D341Med (cell line): ENCODE measurements at regions not wholly inside any gene's neighbourhood (a gene's known extent, or its start where the extent isn't known, plus 50 kb on each side); places are given as distances from the start of the nearest gene placed in this dataset.
"Not testable (repeated sequence)": the region's sequence is repeated elsewhere in the genome, so short reads cannot be mapped to it uniquely, and the experiment has no call there.

Source experiments
- DNase-seq: peaks from one replicate; pipeline ENCODE4 v3.0.0; 2012; ENCODE audit warnings: low spot score

- DNase-seq: peak; percentile 49
Observed at GRCh38 chr11:134725716-134726639, 313.9 kb upstream of the B3GAT1 start.

- DNase-seq: no peak
Observed at GRCh38 chr11:134725211-134725610, 313.2 kb upstream of the B3GAT1 start.

DNA sequence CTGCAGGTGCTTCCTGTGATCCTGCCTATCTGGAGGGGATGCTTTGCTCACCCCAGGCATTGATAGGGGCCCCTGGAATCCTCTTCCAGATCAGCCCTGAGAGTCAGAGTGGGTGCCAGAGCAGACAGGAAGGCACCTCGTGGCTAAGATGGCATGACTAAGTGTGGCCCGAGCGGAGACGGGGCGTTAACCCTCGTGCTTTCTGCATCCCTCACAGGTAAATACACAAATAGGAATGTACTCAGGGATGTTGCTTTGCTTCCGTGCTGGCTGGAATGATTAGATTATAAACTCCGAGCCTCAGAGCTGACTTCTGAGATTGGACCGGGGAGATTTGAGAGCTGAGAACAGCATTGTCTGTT is 312.7 kb upstream of the B3GAT1 start:
- no peak for DNase-seq

DNA sequence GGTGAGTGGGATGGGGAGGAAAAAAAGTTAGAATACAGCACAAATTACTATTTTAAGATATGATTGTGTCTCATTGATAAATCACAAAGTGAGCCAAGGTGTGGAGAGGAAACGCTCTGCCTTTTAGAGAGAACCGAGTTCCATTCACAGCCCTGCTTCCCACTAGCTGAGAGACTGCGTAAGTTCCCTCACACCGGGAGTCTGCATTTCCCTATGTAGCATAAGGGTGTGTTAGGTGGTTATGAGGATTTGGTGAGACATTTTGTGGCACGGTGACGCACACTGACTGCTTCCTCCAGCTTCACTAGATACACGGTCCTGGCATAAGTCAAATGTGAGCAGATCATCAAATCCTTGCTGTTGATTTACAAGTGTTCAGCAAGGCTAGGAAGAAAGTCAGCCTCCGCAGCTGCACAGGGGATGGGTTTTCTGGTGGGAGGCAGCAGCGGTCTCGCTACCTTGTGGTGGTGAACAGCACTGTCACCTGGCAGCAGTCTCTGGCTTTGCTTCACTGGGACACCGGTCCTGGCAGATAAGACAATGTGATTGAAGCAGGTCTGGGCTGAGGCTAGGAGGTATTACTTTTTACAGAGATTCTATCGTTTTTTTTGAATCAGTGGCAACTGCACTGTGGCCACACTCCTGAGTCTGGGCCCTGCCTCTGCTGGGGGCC is 312.2 kb upstream of the B3GAT1 start:
- DNase-seq: no peak

- not testable (repeated sequence) for DNase-seq
Observed at GRCh38 chr11:134720691-134721070, 308.6 kb upstream of the B3GAT1 start.

- not testable (repeated sequence) for DNase-seq
Observed at GRCh38 chr11:134719940-134720690, 308.1 kb upstream of the B3GAT1 start.

- DNase-seq: no peak
Observed at GRCh38 chr11:134719397-134719796, 307.4 kb upstream of the B3GAT1 start.

GRCh38 chr11:134716582-134716981 is 304.5 kb upstream of the B3GAT1 start:
- DNase-seq: no peak

- no peak for DNase-seq
Observed at GRCh38 chr11:134714021-134714656, 302.1 kb upstream of the B3GAT1 start.

DNA sequence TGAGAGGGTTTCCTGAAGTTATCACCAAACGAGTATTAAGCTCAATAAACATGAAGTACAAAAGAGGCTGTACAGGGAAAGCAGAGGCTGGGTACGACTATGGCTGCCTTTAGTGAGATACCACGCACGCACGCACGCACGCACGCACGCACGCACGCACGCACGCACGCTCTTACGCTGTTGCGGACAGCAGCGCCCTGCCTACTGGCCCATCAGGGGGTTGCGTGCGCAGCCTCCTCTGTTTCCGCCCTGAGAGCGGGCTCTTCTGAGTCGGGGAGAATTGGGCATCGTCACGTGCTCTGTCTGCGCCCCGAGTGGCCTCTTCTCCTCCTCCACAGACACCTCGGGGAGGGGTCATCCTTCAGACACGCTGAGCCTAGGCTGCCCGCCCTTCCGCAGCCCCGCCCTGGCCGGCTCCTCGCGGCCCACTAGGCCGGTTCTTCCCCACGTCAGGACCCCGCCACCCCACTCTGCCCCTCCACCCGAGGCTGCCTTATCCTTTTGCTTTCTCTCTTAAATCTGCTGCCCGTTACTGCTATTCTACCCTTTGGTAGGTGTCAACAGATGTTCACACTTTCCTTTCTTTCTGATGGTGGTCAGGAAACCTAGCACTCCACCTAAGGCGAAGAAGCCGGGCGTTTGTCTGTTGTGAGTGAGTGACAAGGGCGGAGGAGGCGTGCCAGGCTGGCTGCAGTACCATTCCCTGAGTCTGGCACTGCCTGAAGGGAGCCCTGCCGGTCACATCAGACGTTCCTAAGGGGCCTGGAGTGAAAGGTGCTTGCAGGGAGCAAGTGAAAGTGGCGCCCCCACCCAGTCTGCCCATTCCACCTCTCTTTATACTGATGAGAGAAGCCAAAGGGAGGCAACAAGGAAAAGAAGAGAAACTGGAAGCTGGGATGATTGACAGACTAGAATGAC is 300.4 kb upstream of the B3GAT1 start:
- DNase-seq: no peak

DNA sequence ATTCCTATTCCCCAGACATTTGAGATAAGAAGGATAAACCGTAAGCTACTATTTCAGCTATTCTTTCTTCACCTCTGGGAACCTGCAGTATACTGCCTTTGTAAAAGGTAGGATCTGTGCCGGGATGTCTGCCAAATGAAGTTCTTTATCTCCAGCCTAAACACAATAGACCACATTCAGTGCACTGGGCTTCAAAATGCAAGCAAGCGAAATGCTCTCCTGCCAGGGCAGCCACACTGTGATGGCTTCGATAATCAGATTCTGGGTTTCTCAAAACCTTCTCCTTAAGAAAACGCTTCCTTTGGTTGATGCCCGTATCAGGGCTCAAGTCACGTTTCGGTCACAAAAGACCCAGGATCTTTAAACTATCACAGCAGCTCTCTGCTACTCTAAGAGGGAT is 299.5 kb upstream of the B3GAT1 start:
- no peak for DNase-seq

GRCh38 chr11:134710861-134711407 is 298.9 kb upstream of the B3GAT1 start:
- no peak for DNase-seq

DNA sequence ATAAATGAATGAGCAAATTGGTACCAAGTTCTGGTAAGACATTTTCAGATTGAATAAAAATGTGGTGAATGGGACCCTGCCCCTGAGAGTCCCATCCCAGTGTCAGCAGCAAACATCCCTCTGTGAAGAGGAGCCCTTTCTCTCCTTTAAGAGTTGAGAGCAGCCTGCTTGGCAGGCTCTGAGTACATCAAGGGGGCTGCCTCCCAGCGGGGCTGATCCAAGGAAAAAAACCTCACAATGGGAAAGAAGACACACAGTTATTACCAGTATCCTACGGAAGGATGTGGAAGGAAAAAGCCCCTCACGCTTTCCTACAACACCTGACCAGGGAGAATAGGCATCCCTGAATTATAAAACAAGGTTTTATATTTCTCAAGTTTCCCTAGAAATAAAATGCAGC is 293.8 kb upstream of the B3GAT1 start:
- DNase-seq: no peak

- DNase-seq: no peak
Observed at GRCh38 chr11:134702827-134703226, 290.8 kb upstream of the B3GAT1 start.

GRCh38 chr11:134701564-134702165 is 289.6 kb upstream of the B3GAT1 start:
- DNase-seq: no peak

GRCh38 chr11:134700101-134700640 is 288.1 kb upstream of the B3GAT1 start:
- no peak for DNase-seq

DNA sequence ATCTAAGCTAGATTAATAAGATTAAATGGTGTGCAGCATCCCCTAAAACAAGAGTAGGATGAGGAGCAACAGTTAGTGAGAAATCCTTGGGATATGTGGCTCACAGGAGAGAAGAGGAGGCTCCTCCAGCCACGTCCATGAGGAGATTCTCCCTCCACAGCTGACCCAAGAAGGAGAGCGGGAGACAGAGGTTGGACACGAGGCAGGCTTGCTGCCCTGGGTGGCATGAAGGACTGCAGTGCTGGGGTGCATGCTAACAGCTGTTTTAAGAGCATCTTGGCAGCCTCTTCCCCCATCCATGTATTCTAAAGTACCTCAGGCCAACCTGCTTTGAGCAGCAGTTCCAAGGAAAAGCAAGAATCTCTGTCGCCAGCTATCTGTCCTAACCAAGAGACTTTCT is 284.4 kb upstream of the B3GAT1 start:
- no peak for DNase-seq

DNA sequence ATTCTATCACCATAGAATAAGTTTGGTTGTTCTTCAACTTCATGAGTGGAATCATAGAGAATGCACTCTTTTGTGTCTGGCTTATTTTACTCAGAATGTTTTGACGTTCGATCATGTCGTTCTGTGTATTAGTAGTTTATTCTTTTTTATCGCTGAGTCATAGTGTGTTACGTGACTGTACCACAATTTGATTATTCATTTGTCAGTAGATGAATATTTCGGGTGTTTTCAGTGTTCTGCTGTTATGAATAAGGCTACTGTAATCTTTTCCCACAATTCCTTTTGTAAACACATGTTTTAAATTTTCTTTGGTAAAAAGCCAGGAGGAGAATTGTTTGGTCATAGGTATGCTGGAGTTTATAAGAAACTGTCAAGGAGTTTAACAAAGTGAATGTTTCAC is 279.9 kb upstream of the B3GAT1 start:
- DNase-seq: no peak

DNA sequence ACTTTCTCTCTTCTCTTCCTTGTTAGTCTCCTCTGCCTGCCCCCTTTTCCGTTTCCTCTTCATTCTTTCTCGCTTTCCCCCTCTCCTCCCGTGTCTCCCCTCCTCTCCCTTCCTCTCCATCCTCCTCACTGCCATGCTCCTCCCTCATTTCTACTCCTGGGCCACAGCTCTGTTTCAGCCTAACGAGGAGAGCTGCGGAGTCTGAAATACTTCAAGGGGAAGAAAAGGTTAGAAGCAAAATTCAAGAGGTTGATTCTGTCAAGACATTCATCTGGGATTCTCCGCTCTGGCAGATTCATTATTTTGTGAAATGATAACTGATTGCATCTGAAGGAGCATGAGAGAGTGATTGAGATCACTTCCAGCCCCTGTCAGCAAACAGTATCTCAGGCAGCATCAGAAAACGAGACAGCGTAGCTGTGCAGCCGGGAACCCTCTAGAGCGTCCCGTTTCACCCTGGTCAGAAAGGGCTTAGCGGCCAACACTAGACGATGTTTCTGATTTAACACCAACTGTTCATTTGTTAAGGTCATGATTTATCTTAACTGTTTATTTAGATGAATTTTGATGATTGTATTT is 279.3 kb upstream of the B3GAT1 start:
- no peak for DNase-seq

- DNase-seq: no peak
Observed at GRCh38 chr11:134689886-134690285, 277.8 kb upstream of the B3GAT1 start.
